ENCODE measurements at regions not wholly inside any gene's neighbourhood (a gene's known extent, or its start where the extent isn't known, plus 50 kb on each side); places are given as distances from the start of the nearest gene placed in this dataset.

DNA sequence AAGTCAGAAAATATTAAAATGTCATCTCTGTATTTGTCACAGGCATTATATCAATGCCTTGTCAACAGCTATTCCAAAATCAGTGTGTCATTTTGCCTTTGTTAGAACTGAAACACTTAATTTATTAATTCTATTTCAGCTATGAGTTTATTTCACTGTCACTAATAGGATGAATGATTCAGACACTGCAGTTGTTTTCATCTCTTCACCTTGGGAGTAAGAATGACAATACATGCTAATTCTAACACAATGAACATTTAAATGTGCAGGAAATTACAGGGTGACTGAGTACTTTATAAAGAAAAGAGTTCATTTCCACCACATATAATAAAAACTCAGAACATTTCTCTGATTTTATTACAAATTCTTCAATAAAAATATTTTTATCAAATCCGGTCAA, 109.7 kb downstream of the P2RY1 start:
- peaks cover 4% of the 10 kb centered on the region for H3K4me1 Mint-ChIP-seq (ENCODE audit: low read depth)
- TF ChIP-seq, protein P1, sequence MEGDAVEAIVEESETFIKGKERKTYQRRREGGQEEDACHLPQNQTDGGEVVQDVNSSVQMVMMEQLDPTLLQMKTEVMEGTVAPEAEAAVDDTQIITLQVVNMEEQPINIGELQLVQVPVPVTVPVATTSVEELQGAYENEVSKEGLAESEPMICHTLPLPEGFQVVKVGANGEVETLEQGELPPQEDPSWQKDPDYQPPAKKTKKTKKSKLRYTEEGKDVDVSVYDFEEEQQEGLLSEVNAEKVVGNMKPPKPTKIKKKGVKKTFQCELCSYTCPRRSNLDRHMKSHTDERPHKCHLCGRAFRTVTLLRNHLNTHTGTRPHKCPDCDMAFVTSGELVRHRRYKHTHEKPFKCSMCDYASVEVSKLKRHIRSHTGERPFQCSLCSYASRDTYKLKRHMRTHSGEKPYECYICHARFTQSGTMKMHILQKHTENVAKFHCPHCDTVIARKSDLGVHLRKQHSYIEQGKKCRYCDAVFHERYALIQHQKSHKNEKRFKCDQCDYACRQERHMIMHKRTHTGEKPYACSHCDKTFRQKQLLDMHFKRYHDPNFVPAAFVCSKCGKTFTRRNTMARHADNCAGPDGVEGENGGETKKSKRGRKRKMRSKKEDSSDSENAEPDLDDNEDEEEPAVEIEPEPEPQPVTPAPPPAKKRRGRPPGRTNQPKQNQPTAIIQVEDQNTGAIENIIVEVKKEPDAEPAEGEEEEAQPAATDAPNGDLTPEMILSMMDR (IDR thresholded peaks at IDR 0.05) = no peak
- no peak for DNase-seq (ENCODE audit: low spot score)
- H3K27ac Mint-ChIP-seq (ENCODE audit: unreplicated experiment) = no peak overlapping the region
- peaks cover 3% of the 10 kb centered on the region for H3K27me3 Mint-ChIP-seq (ENCODE audit: low read depth)
- H3K9me3 Mint-ChIP-seq (ENCODE audit: low read depth) = no peaks in the 10 kb centered on the region
- H3K4me3 Mint-ChIP-seq (ENCODE audit: unreplicated experiment) = no peak overlapping the region
- H3K36me3 Mint-ChIP-seq (ENCODE audit: low read depth) = no peaks in the 10 kb centered on the region

DNA sequence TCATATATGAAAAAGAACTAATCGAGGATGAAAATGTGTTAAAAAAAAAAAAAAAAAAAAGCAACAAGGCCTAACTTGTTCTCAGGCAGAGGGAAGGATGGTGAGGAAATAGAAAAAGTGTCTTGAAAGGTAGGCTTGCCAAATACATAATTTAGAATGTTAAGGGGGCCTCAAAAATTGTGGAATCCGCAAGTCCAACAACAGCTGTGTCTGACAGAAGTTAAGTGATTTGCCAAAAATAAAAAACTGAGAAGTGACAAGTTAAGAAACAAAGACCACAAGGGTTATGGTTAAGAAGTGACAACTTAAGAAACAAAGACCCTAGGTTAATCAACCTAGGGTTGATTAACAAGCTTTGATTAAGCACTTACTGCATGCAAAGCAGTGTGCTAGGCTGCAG, 110.6 kb downstream of the P2RY1 start:
- no peak overlapping the region for H3K27ac Mint-ChIP-seq (ENCODE audit: unreplicated experiment)
- DNase-seq (ENCODE audit: low spot score) = no peak
- H3K27me3 Mint-ChIP-seq (ENCODE audit: low read depth) = peaks cover 8% of the 10 kb centered on the region

DNA sequence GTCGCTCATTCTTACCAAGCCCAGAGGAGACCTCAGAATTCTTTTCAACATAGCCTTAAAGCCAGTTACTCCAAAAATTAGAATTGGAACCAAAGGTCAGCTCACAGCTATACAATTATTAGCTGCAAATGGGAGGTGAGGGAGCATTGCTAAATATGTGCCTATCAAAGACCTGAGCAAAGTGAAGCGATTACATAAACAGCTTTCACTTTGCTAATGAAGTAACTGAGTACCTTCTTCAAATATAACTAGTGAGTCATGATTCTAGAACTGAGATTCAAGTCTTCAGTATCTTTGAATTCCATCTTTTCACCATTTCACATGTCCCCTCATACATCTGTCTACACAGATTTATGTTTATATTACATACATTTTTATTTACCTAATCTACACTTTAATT, 122.6 kb downstream of the P2RY1 start:
- TF ChIP-seq, protein P1 (IDR thresholded peaks at IDR 0.05) = no peak
- no peak overlapping the region for H3K27ac Mint-ChIP-seq (ENCODE audit: unreplicated experiment)
- DNase-seq (ENCODE audit: low spot score) = no peak
- H3K27me3 Mint-ChIP-seq (ENCODE audit: low read depth) = no peaks in the 10 kb centered on the region
- H3K4me1 Mint-ChIP-seq (ENCODE audit: low read depth) = no peaks in the 10 kb centered on the region
- H3K4me3 Mint-ChIP-seq (ENCODE audit: unreplicated experiment) = no peak overlapping the region
- no peaks in the 10 kb centered on the region for H3K9me3 Mint-ChIP-seq (ENCODE audit: low read depth)
- no peaks in the 10 kb centered on the region for H3K36me3 Mint-ChIP-seq (ENCODE audit: low read depth)

More for the DNA sequence above, 110.6 kb downstream of the P2RY1 start:
- Mint-ChIP-seq H3K4me1 (ENCODE audit: low read depth) (peaks cover 4% of the 10 kb centered on the region), H3K9me3 (ENCODE audit: low read depth) (no peaks in the 10 kb centered on the region), H3K4me3 (ENCODE audit: unreplicated experiment) (no peak overlapping the region), H3K36me3 (ENCODE audit: low read depth) (no peaks in the 10 kb centered on the region)
- TF ChIP-seq, protein P1 (IDR thresholded peaks at IDR 0.05) = no peak

DNA sequence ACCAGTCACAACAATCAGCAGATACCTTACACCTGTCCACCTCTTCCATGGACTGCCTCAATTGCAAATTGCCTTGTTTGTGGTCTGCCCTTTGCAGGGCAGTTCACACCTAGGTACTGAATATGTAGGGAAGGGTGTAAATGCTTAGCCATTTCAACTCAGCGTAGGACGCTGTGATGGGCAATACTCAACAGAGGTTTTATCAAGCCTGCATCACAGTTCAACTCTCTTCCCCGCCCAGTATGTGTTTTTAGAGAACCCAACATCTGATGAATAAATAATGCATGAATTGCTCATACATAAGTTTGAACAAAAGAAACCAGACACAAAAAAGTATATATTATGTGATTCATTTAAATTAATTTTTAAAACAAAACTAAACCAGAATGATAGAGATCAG, 124.4 kb downstream of the P2RY1 start:
- no peaks in the 10 kb centered on the region for H3K27me3 Mint-ChIP-seq (ENCODE audit: low read depth)
- H3K36me3 Mint-ChIP-seq (ENCODE audit: low read depth) = no peaks in the 10 kb centered on the region
- no peaks in the 10 kb centered on the region for H3K9me3 Mint-ChIP-seq (ENCODE audit: low read depth)
- H3K27ac Mint-ChIP-seq (ENCODE audit: unreplicated experiment) = no peak overlapping the region
- TF ChIP-seq, protein P1 (IDR thresholded peaks at IDR 0.05) = no peak
- no peak overlapping the region for H3K4me3 Mint-ChIP-seq (ENCODE audit: unreplicated experiment)
- no peaks in the 10 kb centered on the region for H3K4me1 Mint-ChIP-seq (ENCODE audit: low read depth)
- DNase-seq (ENCODE audit: low spot score) = no peak

DNA sequence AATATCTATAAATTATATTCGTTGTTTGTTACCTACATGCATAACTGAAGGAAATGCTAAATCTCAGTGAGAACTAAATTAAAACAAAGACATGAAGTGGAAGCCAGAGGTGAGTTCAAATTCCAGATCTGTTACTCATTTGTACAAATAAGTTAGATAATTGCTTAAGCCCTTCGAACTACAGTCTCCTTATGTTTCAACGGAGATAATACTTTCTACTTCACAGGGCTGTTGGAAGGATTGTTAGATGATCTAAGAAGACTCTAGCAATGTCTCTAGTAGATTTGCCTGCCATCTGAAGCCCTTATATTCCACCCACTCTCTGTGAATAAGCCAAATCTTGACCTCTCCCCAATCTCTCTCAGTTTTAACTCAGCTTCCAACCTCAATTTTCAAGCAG, 125.8 kb downstream of the P2RY1 start:
- Mint-ChIP-seq H3K27ac (ENCODE audit: unreplicated experiment) (no peak overlapping the region), H3K4me1 (ENCODE audit: low read depth) (no peaks in the 10 kb centered on the region), H3K4me3 (ENCODE audit: unreplicated experiment) (no peak overlapping the region), H3K9me3 (ENCODE audit: low read depth) (peaks cover 6% of the 10 kb centered on the region), H3K36me3 (ENCODE audit: low read depth) (no peaks in the 10 kb centered on the region), H3K27me3 (ENCODE audit: low read depth) (no peaks in the 10 kb centered on the region)
- no peak for DNase-seq (ENCODE audit: low spot score)
- TF ChIP-seq, protein P1 (IDR thresholded peaks at IDR 0.05) = no peak
